ENCODE measurements at regions not wholly inside any gene's neighbourhood (a gene's known extent, or its start where the extent isn't known, plus 50 kb on each side); places are given as distances from the start of the nearest gene placed in this dataset.
"Not testable (repeated sequence)": the region's sequence is repeated elsewhere in the genome, so short reads cannot be mapped to it uniquely, and the experiment has no call there.

DNA sequence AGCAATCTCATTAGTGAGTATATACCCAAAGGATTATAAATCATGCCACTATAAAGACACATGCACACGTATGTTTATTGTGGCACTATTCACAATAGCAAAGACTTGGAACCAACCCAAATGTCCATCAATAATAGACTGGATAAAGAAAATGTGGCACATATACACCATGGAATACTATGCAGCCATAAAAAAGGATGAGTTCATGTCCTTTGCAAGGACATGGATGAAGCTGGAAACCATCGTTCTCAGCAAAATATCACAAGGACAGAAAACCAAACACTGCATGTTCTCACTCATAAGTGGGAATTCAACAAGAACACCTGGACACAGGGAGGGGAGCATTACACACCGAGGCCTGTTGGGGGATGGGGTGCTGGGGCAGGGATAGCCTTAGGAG, 252.9 kb upstream of the MSX2 start:
- TF ChIP-seq EZH2phosphoT487, EZH2 (IDR thresholded peaks at IDR 0.05): not testable (repeated sequence)
- TF ChIP-seq, protein P1, sequence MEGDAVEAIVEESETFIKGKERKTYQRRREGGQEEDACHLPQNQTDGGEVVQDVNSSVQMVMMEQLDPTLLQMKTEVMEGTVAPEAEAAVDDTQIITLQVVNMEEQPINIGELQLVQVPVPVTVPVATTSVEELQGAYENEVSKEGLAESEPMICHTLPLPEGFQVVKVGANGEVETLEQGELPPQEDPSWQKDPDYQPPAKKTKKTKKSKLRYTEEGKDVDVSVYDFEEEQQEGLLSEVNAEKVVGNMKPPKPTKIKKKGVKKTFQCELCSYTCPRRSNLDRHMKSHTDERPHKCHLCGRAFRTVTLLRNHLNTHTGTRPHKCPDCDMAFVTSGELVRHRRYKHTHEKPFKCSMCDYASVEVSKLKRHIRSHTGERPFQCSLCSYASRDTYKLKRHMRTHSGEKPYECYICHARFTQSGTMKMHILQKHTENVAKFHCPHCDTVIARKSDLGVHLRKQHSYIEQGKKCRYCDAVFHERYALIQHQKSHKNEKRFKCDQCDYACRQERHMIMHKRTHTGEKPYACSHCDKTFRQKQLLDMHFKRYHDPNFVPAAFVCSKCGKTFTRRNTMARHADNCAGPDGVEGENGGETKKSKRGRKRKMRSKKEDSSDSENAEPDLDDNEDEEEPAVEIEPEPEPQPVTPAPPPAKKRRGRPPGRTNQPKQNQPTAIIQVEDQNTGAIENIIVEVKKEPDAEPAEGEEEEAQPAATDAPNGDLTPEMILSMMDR (IDR thresholded peaks at IDR 0.05): not testable (repeated sequence)

Data from neural progenitor cell (in vitro differentiated cells).